Activated T-cell treated with anti-CD3 and anti-CD28 coated beads, Interleukin-2, amount 50 U/mL, for 48 hours (primary cell): ENCODE measurements at regions not wholly inside any gene's neighbourhood (a gene's known extent, or its start where the extent isn't known, plus 50 kb on each side); places are given as distances from the start of the nearest gene placed in this dataset.

ENCODE experiments used
- DNase-seq, 2 experiments: peaks; one replicate each; pipeline ENCODE4 v3.0.0-alpha.2; 2020

DNA sequence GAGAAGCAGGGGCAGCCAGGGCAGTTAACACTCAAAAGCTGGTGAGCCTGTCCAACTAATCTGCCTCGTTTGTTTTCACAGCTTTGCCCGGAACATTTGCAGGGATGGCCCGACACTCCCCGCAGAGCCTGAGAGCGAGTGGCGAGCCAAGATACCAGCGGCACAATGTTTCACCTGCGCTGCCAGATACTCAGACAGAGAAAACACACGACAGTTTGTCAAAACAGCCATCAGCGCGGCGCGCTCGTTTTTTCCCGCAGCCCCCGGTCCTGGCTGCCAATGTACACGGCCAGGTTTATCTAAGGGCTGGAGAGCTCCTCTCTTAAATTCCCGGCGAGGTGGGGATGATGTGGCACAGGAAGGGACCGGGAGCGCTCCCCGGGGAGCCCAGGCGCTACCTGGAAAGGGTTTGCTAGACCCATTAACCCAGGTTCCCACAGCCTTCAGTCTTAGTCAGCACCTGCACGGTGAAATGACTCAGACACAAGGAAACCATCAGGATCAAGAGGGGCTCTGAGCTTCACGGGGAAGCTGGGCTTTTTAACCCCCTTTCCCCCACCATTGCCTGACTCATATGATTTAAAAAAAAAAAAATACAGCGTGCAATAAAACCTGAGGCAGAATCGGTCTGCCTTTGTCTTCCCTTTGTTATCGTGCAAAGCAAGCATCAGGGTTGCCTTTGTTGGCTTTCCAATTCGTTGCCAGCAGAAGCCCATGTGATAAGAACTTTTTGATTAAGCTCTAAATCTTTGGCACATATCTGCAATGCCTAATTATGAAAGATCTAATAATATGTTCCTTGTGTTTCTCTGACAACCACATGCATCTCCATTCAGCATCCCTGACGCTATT lies 186.2 kb downstream of the EFNB2 start:
- DNase-seq, result no peak

DNA sequence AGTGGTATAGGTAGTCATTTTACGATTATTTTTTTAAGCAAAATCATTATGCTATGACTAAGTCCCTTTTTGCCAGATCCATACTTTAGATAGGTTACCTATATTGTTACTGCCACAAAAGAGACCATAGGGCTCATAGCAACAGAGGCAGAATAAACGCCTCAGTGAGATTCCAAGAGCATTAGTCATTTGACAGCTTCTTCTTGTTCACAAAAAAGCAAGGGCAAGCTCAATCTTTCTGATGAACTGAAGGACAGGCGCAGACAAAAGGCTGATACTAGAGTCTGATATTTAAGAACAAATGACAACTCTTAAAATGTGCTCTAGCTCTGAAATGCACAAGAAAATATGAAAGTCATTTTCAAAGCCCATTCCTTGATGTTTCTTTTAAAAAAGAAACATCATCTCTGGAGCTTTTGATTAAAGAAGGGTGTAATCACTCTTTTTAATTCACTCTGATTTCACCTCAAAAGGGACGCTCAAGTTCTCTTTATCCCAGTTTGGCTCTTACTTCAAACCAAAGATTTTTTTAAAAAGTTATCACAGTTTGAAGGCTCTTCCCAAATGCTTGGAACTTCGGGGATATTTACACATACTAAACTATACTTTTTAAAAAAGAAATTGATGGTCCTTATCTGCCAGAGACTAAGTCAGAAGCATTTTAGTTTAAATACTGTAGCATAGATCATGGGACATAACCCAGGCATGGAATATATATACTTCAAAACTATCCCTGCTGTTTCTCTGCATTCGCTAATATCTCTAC lies 187.2 kb downstream of the EFNB2 start:
- DNase-seq, result no peak

DNA sequence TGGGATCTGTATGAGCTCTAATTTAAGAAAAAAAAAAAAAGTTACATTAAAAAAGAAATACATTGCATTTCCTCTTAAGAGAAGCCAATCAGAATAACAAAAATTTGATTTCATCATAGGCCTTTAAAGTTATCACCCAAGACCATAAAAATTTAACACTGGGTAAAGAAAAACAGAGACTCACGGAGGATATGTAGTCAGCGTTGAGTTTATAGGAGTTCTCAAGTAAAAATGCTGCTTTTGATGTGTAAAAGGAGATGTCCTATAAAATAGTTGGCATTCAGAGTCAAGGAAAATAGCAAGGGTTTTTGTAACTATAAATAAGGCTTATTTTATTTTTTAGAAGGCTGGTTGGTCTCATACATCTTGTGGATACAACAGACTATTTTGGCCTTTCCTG lies 191.1 kb downstream of the EFNB2 start:
- no peak for DNase-seq

- DNase-seq, result no peak
Measured at GRCh38 chr13:106343836-106344235, 191.6 kb downstream of the EFNB2 start.

- DNase-seq, result no peak
Measured at GRCh38 chr13:106340249-106340648, 195.2 kb downstream of the EFNB2 start.

GRCh38 chr13:106337096-106337850 lies 198.2 kb downstream of the EFNB2 start:
- DNase-seq, result no peak

DNA sequence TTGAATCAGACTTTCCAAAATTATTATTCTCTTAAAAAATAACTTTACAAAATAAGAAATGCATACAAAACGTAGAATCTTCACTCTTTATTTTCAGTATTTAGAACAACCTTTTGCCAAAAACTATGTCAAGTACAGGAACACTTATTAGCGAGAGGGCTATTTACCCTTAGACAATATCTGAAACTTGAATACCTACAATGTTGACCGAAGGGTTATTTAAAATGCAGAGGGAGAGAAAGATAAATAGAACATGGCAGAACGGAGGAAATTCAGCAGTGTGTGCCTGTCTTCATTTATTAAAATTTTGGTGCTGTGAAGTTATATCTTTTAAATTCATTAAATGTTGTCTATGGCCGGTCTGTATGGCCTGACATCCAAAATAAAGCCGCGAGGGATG lies 198.8 kb downstream of the EFNB2 start:
- no peak for DNase-seq

- DNase-seq, result no peak
Measured at GRCh38 chr13:106332621-106333020, 202.8 kb downstream of the EFNB2 start.

DNA sequence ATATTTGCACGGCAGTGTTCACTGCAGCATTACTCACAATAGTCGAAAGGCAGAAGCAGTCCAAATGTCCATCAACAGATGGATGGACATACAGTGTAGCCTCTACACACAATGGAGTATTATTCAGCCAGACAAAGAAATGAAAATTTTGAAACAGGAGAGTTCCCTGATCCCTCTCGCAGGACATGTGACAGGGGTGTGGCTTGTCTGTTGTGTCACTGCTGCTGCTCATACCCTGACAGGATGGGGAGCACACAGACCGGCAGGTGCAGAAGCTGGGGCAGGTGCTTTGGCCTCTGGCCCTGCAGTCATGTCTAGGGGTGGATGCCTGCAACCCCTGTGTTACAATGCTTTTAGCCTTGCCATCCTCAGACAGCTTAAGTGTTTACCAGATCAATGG lies 204.3 kb downstream of the EFNB2 start:
- DNase-seq, result no peak

- no peak for DNase-seq
Measured at GRCh38 chr13:106329941-106330340, 205.5 kb downstream of the EFNB2 start.

GRCh38 chr13:106326751-106327150 lies 208.7 kb downstream of the EFNB2 start:
- DNase-seq, result no peak

DNA sequence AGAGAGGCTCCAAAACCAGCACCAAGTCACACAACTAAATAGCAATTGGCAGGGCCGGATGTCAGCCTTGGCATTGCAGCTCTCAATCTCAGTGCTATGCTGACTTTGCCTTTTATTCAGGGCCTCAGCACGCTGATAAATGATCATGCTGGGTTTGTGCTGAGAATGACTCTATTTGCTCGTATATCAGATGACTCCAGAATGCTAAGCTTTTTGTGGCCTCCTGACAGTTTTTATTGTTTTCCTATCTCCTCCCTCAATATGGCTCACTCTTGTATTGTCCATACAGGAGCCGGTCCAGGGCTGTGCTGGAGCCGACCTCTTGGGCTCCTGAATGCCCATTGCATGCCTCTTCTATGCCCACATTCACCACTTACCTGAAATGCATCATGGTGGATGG lies 211.0 kb downstream of the EFNB2 start:
- DNase-seq, result no peak

GRCh38 chr13:106322628-106323027 lies 212.8 kb downstream of the EFNB2 start:
- DNase-seq, result no peak

DNA sequence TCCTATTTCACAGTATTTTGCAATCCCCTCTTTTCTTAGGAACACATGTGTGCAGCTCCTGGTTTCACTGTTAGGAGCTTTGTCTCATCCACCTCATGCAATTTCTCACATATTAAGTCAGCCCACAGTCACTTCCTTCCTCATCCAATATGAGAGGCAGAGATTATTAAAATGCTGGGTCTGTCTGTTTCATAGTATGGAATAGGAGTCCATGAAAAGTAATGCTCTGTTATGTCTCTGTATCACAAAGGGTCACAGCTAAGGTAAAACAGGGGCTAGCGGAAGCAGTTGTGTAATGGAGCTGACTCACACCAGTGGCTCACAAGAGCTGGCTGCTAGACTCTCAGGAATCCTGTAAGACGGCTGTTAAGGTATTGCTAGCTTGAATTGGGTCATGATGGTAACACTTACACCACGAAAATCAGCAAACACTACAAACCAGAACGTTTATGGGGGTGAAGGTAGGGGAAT lies 216.5 kb downstream of the EFNB2 start:
- DNase-seq, result no peak

GRCh38 chr13:106314417-106314816 lies 221.0 kb downstream of the EFNB2 start:
- no peak for DNase-seq

- no peak for DNase-seq
Measured at GRCh38 chr13:106311004-106311403, 224.5 kb downstream of the EFNB2 start.

DNA sequence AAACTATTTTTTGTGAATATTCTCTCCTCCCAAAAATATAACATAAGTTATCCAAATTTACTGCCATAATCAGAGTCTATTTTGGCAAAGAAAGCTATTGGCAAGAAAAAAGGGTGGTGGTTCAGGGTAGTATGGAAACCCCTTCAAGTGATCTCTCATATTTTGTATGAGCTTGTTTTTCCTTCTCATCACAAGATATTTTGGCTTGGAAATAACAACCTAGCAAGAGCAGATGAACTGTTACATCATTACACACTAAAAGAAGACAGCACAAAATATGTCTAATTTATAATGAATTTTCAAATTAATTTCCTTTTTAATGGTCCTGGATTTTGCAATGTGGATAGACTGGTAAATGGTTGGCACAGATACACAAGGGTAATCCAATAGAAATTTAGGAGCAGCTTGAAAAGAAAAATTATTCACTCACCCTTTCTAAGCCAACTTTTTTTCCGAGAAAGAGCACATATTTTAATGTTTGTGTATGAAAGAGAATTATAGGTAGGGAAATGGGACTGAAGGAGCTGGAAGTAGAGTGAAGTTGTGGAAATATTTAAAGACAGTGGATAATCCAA lies 225.1 kb downstream of the EFNB2 start:
- DNase-seq, result no peak

- no peak for DNase-seq
Measured at GRCh38 chr13:106306748-106307277, 228.6 kb downstream of the EFNB2 start.

- DNase-seq, result no peak
Measured at GRCh38 chr13:106302843-106303242, 232.6 kb downstream of the EFNB2 start.

- DNase-seq, result no peak
Measured at GRCh38 chr13:106302011-106302410, 233.5 kb downstream of the EFNB2 start.

GRCh38 chr13:106299621-106300020 lies 235.8 kb downstream of the EFNB2 start:
- DNase-seq, result no peak

DNA sequence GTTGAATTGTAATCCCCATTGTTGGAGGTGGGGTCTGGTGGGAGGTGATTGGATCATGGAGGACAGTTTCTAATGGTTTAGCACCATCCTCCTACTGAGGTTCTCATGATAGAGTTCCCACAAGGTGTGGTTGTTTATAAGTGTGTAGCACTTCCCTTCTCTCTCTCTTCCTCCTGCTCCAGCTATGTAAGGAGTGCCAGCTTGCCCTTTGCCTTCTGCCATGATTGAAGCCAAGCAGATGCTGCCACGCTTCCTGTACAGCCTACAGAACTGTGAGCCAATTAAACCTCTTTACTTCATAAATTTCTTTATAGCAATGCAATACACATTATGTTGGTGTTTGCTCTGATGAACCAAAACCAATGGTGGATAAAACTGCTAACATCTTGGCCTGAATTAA lies 238.2 kb downstream of the EFNB2 start:
- no peak for DNase-seq

DNA sequence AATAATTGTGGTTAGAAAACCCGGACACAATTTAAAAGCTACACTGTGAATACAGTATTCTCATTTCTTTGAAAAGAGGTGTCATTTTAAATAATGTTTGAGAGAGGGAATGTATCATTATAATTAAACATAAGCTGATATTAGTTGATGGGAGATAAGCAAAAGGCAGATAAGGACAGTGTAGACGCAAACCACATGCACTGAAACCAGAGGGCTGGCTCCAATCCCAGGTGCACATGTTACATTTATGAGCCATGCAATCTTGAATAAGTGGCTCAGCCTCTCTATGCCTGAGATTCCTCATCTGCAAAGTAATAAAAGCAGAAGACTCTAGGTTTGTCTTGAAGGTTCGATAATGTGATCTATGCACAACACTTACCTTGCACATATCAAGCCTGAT lies 238.7 kb downstream of the EFNB2 start:
- no peak for DNase-seq
